ENCODE measurements at regions not wholly inside any gene's neighbourhood (a gene's known extent, or its start where the extent isn't known, plus 50 kb on each side); places are given as distances from the start of the nearest gene placed in this dataset.

- TF ChIP-seq, protein P1, sequence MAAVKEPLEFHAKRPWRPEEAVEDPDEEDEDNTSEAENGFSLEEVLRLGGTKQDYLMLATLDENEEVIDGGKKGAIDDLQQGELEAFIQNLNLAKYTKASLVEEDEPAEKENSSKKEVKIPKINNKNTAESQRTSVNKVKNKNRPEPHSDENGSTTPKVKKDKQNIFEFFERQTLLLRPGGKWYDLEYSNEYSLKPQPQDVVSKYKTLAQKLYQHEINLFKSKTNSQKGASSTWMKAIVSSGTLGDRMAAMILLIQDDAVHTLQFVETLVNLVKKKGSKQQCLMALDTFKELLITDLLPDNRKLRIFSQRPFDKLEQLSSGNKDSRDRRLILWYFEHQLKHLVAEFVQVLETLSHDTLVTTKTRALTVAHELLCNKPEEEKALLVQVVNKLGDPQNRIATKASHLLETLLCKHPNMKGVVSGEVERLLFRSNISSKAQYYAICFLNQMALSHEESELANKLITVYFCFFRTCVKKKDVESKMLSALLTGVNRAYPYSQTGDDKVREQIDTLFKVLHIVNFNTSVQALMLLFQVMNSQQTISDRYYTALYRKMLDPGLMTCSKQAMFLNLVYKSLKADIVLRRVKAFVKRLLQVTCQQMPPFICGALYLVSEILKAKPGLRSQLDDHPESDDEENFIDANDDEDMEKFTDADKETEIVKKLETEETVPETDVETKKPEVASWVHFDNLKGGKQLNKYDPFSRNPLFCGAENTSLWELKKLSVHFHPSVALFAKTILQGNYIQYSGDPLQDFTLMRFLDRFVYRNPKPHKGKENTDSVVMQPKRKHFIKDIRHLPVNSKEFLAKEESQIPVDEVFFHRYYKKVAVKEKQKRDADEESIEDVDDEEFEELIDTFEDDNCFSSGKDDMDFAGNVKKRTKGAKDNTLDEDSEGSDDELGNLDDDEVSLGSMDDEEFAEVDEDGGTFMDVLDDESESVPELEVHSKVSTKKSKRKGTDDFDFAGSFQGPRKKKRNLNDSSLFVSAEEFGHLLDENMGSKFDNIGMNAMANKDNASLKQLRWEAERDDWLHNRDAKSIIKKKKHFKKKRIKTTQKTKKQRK (IDR thresholded peaks at IDR 0.05; ENCODE audit: low read length), result no peak
- TF ChIP-seq DNMT3B (CRISPR knock-in tag; conservative IDR thresholded peaks at IDR 0.05) (no peak), ZNF547 (CRISPR knock-in tag; IDR thresholded peaks at IDR 0.05) (no peak), ZNF644 (CRISPR knock-in tag; IDR thresholded peaks at IDR 0.05; ENCODE audit: low read depth) (no peak), NCOR1 (IDR thresholded peaks at IDR 0.05; ENCODE audit: borderline replicate concordance, low read length) (no peak), ZNF569 (CRISPR knock-in tag; IDR thresholded peaks at IDR 0.05; ENCODE audit: borderline replicate concordance) (no peak), ARNT (IDR thresholded peaks at IDR 0.05) (no peak), SMAD1 (CRISPR knock-in tag; IDR thresholded peaks at IDR 0.05; ENCODE audit: borderline replicate concordance, low read depth) (no peak), MED8 (CRISPR knock-in tag; IDR thresholded peaks at IDR 0.05; ENCODE audit: insufficient replicate concordance) (no peak), MED13 (CRISPR knock-in tag; IDR thresholded peaks at IDR 0.05) (no peak), BORCS8-MEF2B (CRISPR knock-in tag; IDR thresholded peaks at IDR 0.05) (no peak)
- TF ChIP-seq, protein P2, sequence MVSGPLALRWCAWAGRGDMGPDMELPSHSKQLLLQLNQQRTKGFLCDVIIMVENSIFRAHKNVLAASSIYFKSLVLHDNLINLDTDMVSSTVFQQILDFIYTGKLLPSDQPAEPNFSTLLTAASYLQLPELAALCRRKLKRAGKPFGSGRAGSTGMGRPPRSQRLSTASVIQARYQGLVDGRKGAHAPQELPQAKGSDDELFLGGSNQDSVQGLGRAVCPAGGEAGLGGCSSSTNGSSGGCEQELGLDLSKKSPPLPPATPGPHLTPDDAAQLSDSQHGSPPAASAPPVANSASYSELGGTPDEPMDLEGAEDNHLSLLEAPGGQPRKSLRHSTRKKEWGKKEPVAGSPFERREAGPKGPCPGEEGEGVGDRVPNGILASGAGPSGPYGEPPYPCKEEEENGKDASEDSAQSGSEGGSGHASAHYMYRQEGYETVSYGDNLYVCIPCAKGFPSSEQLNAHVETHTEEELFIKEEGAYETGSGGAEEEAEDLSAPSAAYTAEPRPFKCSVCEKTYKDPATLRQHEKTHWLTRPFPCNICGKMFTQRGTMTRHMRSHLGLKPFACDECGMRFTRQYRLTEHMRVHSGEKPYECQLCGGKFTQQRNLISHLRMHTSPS (CRISPR knock-in tag; IDR thresholded peaks at IDR 0.05; ENCODE audit: low read depth), result no peak
Measured at GRCh38 chr11:15840966-15841365, 515.4 kb downstream of the SOX6 start (continued).
